A673 (cell line): ENCODE measurements at regions not wholly inside any gene's neighbourhood (a gene's known extent, or its start where the extent isn't known, plus 50 kb on each side); places are given as distances from the start of the nearest gene placed in this dataset.

Experiments used
- BruUV-seq: library from RNA; stranded (reverse); fragments of 400-500 nt; replicated peaks from 2 replicates; lab custom pipeline; 2021; lab: Mats Ljungman, UMichigan
- CTCF ChIA-PET: fragments of 300-600 bp; sonication (Branson Sonifier 250); formaldehyde crosslinking; loops from one replicate; lab custom pipeline; 2022; ENCODE audit warnings: antibody characterized with exemption; lab: Charles Lee
- POLR2A ChIA-PET: fragments of 300-600 bp; sonication (Branson Sonifier 250); formaldehyde crosslinking; loops from one replicate; lab custom pipeline; 2022; ENCODE audit warnings: antibody characterized with exemption; ENCODE audit not compliant: low non-redundant PET; lab: Charles Lee
- DNase-seq: peaks from one replicate; pipeline ENCODE4 v3.0.0-alpha.2; 2015; ENCODE audit warnings: low spot score
- H3K27ac ChIP-seq: fragments of 200-600 bp; sonication (generic); 2 replicates; pipeline ENCODE4 v1.5.1; 2016; ENCODE audit warnings: mixed run types, low read depth, mild to moderate bottlenecking, mixed read lengths, antibody characterized with exemption, low read length; ENCODE audit not compliant: poor library complexity, severe bottlenecking
- H3K27me3 ChIP-seq: fragments of 200-600 bp; sonication (generic); replicated peaks from 2 replicates; pipeline ENCODE4 v1.6.1; 2017; ENCODE audit warnings: mixed run types, low read depth, mild to moderate bottlenecking, mixed read lengths, antibody characterized with exemption, low read length; ENCODE audit not compliant: insufficient read depth, poor library complexity
- H3K36me3 ChIP-seq: fragments of 200-600 bp; sonication (generic); 2 replicates; pipeline ENCODE4 v1.6.1; 2016; ENCODE audit warnings: mixed run types, mild to moderate bottlenecking, mixed read lengths, antibody characterized with exemption, low read length; ENCODE audit not compliant: insufficient read depth, poor library complexity, severe bottlenecking
- H3K4me1 ChIP-seq: fragments of 200-600 bp; sonication (generic); 2 replicates; pipeline ENCODE4 v1.6.1; 2017; ENCODE audit warnings: mixed run types, mild to moderate bottlenecking, mixed read lengths, antibody characterized with exemption, low read length; ENCODE audit not compliant: insufficient read depth, poor library complexity, severe bottlenecking
- H3K4me3 ChIP-seq: fragments of 200-600 bp; sonication (generic); 2 replicates; pipeline ENCODE4 v1.5.1; 2016; ENCODE audit warnings: low read depth, mixed run types, mild to moderate bottlenecking, mixed read lengths, low read length; ENCODE audit not compliant: poor library complexity, severe bottlenecking
- H3K9me3 ChIP-seq: fragments of 200-600 bp; sonication (generic); 2 replicates; pipeline ENCODE4 v1.6.1; 2016; ENCODE audit warnings: mixed run types, low read depth, mild to moderate bottlenecking, mixed read lengths, antibody characterized with exemption, low read length; ENCODE audit not compliant: poor library complexity, severe bottlenecking
- CTCF ChIP-seq: fragments of 300-800, 200-600 bp; sonication (generic); conservative IDR thresholded peaks from 2 replicates; pipeline ENCODE4 v1.5.1; 2017; ENCODE audit warnings: low read depth, mild to moderate bottlenecking, antibody characterized with exemption, low read length, moderate library complexity, mixed read lengths
- EZH2 ChIP-seq: fragments of 200-600 bp; sonication (generic); IDR thresholded peaks from 2 replicates; pipeline ENCODE4 v1.6.1; 2017; ENCODE audit warnings: borderline replicate concordance, low read depth, mild to moderate bottlenecking, mixed read lengths, antibody characterized with exemption, low read length; ENCODE audit not compliant: poor library complexity, severe bottlenecking
- intact Hi-C: fragments of 100-400 bp; cut with micrococcal nuclease; formaldehyde crosslinking; loops from one replicate; pipeline ENCODE4 v1.10.0; 2022; ENCODE audit not compliant: unreplicated experiment

- ChIA-PET POLR2A (no interaction called here), CTCF (no interaction called here)
Observed at GRCh38 chr18:7382328-7383001, 151.6 kb downstream of the LRRC30 start.

GRCh38 chr18:7383002-7383980 is 152.4 kb downstream of the LRRC30 start:
- Histone ChIP-seq H3K9me3 (peaks cover 8% of the 10 kb centered on the region), H3K4me3 (no peak overlapping the region), H3K36me3 (no peaks in the 10 kb centered on the region), H3K27me3 (no peaks in the 10 kb centered on the region), H3K4me1 (no peaks in the 10 kb centered on the region), H3K27ac (no peak overlapping the region)
- CTCF ChIA-PET = interaction anchor here (0.7 kb wide), 1 partner anchor 165 kb away, joined by 4 read pairs; no protein-coding TSS in a partner anchor
- BruUV-seq = no TSS peak
- DNase-seq = no peak
- POLR2A ChIA-PET = no interaction called here
- TF ChIP-seq CTCF (no peak), EZH2 (no peak)
- intact Hi-C loops = no loop called here

More at GRCh38 chr18:7382328-7383001, 151.6 kb downstream of the LRRC30 start:
- Histone ChIP-seq H3K36me3 (no peaks in the 10 kb centered on the region), H3K9me3 (peaks cover 12% of the 10 kb centered on the region), H3K27ac (no peak overlapping the region), H3K4me3 (no peak overlapping the region), H3K4me1 (no peaks in the 10 kb centered on the region), H3K27me3 (no peaks in the 10 kb centered on the region)
- no TSS peak for BruUV-seq
- intact Hi-C loops = no loop called here
- TF ChIP-seq CTCF (no peak), EZH2 (no peak)
- DNase-seq = no peak

- CTCF ChIA-PET = no interaction called here
- intact Hi-C loops = no loop called here
- POLR2A ChIA-PET = no interaction called here
- no peak overlapping the region for H3K27ac ChIP-seq
- no peaks in the 10 kb centered on the region for H3K36me3 ChIP-seq
- no peak for DNase-seq
- no peaks in the 10 kb centered on the region for H3K27me3 ChIP-seq
- BruUV-seq = no TSS peak
- H3K4me3 ChIP-seq = no peak overlapping the region
- H3K9me3 ChIP-seq = peaks cover 11% of the 10 kb centered on the region
- TF ChIP-seq CTCF = no peak
- TF ChIP-seq EZH2 = no peak
- H3K4me1 ChIP-seq = no peaks in the 10 kb centered on the region
Observed at GRCh38 chr18:7388741-7389140, 157.9 kb downstream of the LRRC30 start.
